Bronchial epithelial cell (primary cell): ENCODE measurements at regions not wholly inside any gene's neighbourhood (a gene's known extent, or its start where the extent isn't known, plus 50 kb on each side); places are given as distances from the start of the nearest gene placed in this dataset.
A peak's percentile ranks its signal among the peaks of the same experiment; 100 is the strongest.

Source experiments
- DNase-seq: peaks from one replicate; pipeline ENCODE4 v3.0.0-alpha.2; 2010; ENCODE audit warnings: low read depth
- FAIRE-seq: peaks from 2 replicates; lab custom pipeline; 2011; peaks lifted over from hg19 to GRCh38; lab: Jason Lieb, UNC
- H3K27me3 ChIP-seq: 2 replicates; pipeline ENCODE4 v1.5.1; 2011; ENCODE audit warnings: low read length; ENCODE audit not compliant: control insufficient read depth, insufficient read depth
- H3K36me3 ChIP-seq: 2 replicates; pipeline ENCODE4 v1.5.1; 2011; ENCODE audit warnings: low read length; ENCODE audit not compliant: control insufficient read depth, insufficient read depth
- H3K4me3 ChIP-seq: 2 replicates; pipeline ENCODE4 v1.5.1; 2011; ENCODE audit warnings: mild to moderate bottlenecking, low read depth, low read length, control low read depth
- TF ChIP-seq, protein P1 (sequence below): IDR thresholded peaks from 2 replicates; pipeline ENCODE4 v1.5.1; 2011; ENCODE audit warnings: mild to moderate bottlenecking, moderate library complexity, low read length, control low read depth, inconsistent platforms; ENCODE audit not compliant: insufficient read depth, severe bottlenecking

GRCh38 chr3:66817951-66818557 lies 180.1 kb upstream of the KBTBD8 start:
- TF ChIP-seq, protein P1, sequence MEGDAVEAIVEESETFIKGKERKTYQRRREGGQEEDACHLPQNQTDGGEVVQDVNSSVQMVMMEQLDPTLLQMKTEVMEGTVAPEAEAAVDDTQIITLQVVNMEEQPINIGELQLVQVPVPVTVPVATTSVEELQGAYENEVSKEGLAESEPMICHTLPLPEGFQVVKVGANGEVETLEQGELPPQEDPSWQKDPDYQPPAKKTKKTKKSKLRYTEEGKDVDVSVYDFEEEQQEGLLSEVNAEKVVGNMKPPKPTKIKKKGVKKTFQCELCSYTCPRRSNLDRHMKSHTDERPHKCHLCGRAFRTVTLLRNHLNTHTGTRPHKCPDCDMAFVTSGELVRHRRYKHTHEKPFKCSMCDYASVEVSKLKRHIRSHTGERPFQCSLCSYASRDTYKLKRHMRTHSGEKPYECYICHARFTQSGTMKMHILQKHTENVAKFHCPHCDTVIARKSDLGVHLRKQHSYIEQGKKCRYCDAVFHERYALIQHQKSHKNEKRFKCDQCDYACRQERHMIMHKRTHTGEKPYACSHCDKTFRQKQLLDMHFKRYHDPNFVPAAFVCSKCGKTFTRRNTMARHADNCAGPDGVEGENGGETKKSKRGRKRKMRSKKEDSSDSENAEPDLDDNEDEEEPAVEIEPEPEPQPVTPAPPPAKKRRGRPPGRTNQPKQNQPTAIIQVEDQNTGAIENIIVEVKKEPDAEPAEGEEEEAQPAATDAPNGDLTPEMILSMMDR, result no peak
- no peak overlapping the region for H3K4me3 ChIP-seq
- H3K36me3 ChIP-seq, result no peaks in the 10 kb centered on the region
- H3K27me3 ChIP-seq, result no peaks in the 10 kb centered on the region
- FAIRE-seq (no peak), DNase-seq (no peak)

DNA sequence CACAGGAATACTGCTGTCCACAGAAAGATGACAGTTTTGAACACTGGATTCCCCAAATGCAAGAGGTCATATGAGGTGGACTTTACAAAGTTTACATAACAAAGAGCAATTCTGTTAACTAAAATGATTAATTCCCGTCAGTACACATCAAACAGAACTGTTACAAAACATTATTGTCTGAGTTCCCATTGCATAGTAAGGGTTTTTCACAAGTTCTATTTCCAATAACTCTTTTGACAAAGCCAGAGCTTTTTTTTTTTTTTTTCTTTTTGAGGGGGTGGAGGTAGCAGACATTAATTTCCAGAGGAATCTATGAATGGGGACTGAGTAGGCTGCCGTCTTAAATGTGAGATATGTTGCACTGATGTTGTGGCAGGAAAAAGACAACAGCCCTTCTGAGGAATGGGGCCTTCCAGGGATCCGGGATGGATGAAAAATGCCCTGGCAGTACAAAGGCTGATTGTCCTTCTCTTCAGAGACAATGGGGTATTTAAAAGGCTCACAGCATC lies 178.1 kb upstream of the KBTBD8 start:
- H3K27me3 ChIP-seq, result no peaks in the 10 kb centered on the region
- DNase-seq (no peak), FAIRE-seq (no peak)
- H3K36me3 ChIP-seq, result no peaks in the 10 kb centered on the region
- TF ChIP-seq, protein P1, result no peak
- H3K4me3 ChIP-seq, result no peak overlapping the region

- peak; percentile 43 for FAIRE-seq
- TF ChIP-seq, protein P1, result peak; percentile 88
- H3K4me3 ChIP-seq, result no peak overlapping the region
- H3K36me3 ChIP-seq, result no peaks in the 10 kb centered on the region
- DNase-seq, result peak; percentile 77
- no peaks in the 10 kb centered on the region for H3K27me3 ChIP-seq
These were observed 175.7 kb upstream of the KBTBD8 start for GRCh38 chr3:66822186-66823008.

- DNase-seq (no peak), FAIRE-seq (no peak)
- no peaks in the 10 kb centered on the region for H3K27me3 ChIP-seq
- H3K4me3 ChIP-seq, result no peak overlapping the region
- TF ChIP-seq, protein P1, result no peak
- no peaks in the 10 kb centered on the region for H3K36me3 ChIP-seq
These were observed 175.1 kb upstream of the KBTBD8 start for GRCh38 chr3:66823009-66823397.

DNA sequence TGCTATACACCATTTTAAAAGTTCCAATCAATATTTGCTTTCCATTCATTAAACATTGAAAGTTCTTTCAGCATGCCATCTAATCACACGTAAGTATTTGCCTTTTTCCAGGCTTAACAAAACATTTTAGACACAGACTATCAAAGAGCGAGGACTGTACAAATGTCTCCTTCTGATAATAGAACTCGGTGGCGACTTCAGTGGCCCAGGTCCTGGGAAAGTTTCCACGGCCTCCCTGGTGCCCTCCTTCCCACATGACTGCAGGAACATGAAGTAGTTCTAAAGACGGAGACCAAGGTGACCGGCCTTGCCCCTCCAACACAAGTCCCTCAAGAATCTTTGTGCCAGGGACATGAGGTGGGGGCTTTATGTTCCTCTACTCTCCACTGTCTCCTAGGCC lies 174.6 kb upstream of the KBTBD8 start:
- no peak for DNase-seq
- H3K27me3 ChIP-seq, result no peaks in the 10 kb centered on the region
- TF ChIP-seq, protein P1, result no peak
- no peak for FAIRE-seq
- H3K4me3 ChIP-seq, result no peak overlapping the region
- H3K36me3 ChIP-seq, result no peaks in the 10 kb centered on the region
